Osteocyte (in vitro differentiated cells): ENCODE measurements at regions not wholly inside any gene's neighbourhood (a gene's known extent, or its start where the extent isn't known, plus 50 kb on each side); places are given as distances from the start of the nearest gene placed in this dataset.

Source experiments
- DNase-seq: peaks from one replicate; pipeline ENCODE4 v3.0.0; 2021; ENCODE audit warnings: mixed read lengths; ENCODE audit not compliant: unreplicated experiment; ENCODE audit errors: extremely low spot score
- H3K27ac Mint-ChIP-seq: one replicate; pipeline ENCODE4 v1.8.0; 2021; ENCODE audit warnings: mild to moderate bottlenecking, mixed read lengths; ENCODE audit not compliant: unreplicated experiment
- H3K27me3 Mint-ChIP-seq: one replicate; pipeline ENCODE4 v1.8.0; 2021; ENCODE audit warnings: mixed read lengths; ENCODE audit not compliant: unreplicated experiment
- H3K36me3 Mint-ChIP-seq: one replicate; pipeline ENCODE4 v1.8.0; 2021; ENCODE audit warnings: mixed read lengths; ENCODE audit not compliant: unreplicated experiment
- H3K4me1 Mint-ChIP-seq: one replicate; pipeline ENCODE4 v1.8.0; 2021; ENCODE audit warnings: mixed read lengths; ENCODE audit not compliant: unreplicated experiment
- H3K4me3 Mint-ChIP-seq: one replicate; pipeline ENCODE4 v1.8.0; 2021; ENCODE audit warnings: mild to moderate bottlenecking, moderate library complexity, mixed read lengths; ENCODE audit not compliant: unreplicated experiment
- H3K9me3 Mint-ChIP-seq: one replicate; pipeline ENCODE4 v1.8.0; 2021; ENCODE audit warnings: mixed read lengths; ENCODE audit not compliant: unreplicated experiment
- TF ChIP-seq, protein P1 (sequence below): fragments of 200-600 bp; sonication (generic); IDR thresholded peaks from 2 replicates; pipeline ENCODE4 v1.5.0; 2021; ENCODE audit warnings: antibody characterized with exemption, mild to moderate bottlenecking, moderate library complexity

DNA sequence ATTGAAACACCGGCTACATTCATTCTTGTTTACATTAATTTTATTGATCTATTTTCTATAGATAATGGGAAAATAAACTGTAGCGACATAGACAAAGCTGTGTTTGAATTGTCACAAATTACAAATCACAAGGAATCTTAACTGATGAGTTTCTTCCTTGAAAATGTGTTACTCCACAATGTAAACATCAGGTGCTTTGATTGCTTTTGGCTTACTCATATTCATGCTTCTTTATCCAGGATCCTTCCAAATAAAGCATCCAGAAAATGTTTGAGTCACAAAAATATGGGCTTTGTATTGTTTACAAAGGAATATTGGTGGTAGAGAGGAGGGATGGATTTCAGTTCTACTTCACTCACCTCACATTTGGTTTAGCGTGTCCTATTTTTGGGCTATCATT is 64.0 kb downstream of the BMP2 start:
- DNase-seq, result no peak
- Mint-ChIP-seq H3K9me3 (no peaks in the 10 kb centered on the region), H3K36me3 (no peaks in the 10 kb centered on the region), H3K27ac (no peak overlapping the region), H3K27me3 (peaks cover 14% of the 10 kb centered on the region), H3K4me3 (no peak overlapping the region), H3K4me1 (no peaks in the 10 kb centered on the region)
- TF ChIP-seq, protein P1, sequence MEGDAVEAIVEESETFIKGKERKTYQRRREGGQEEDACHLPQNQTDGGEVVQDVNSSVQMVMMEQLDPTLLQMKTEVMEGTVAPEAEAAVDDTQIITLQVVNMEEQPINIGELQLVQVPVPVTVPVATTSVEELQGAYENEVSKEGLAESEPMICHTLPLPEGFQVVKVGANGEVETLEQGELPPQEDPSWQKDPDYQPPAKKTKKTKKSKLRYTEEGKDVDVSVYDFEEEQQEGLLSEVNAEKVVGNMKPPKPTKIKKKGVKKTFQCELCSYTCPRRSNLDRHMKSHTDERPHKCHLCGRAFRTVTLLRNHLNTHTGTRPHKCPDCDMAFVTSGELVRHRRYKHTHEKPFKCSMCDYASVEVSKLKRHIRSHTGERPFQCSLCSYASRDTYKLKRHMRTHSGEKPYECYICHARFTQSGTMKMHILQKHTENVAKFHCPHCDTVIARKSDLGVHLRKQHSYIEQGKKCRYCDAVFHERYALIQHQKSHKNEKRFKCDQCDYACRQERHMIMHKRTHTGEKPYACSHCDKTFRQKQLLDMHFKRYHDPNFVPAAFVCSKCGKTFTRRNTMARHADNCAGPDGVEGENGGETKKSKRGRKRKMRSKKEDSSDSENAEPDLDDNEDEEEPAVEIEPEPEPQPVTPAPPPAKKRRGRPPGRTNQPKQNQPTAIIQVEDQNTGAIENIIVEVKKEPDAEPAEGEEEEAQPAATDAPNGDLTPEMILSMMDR, result no peak

DNA sequence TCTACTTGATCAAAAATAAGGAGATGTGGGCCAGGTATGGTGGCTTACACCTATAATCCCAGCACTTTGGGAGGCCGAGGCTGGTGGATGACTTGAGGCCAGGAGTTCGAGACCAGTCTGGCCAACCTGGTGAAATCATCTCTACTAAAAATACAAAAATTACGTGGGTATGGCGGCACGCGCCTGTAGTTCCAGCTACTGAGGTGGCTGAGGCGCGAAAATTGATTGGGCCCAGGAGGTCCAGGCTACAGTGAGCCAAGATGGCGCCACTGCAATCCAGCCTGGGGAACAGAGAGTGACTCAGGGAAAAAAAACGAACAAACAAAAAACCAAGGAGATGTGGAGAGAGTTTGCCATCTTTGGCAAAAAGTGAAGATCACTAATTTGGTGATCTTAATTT is 65.3 kb downstream of the BMP2 start:
- Mint-ChIP-seq H3K4me3 (no peak overlapping the region), H3K36me3 (no peaks in the 10 kb centered on the region), H3K9me3 (no peaks in the 10 kb centered on the region), H3K4me1 (no peaks in the 10 kb centered on the region), H3K27me3 (peaks cover 11% of the 10 kb centered on the region), H3K27ac (no peak overlapping the region)
- TF ChIP-seq, protein P1, result no peak
- DNase-seq, result no peak

DNA sequence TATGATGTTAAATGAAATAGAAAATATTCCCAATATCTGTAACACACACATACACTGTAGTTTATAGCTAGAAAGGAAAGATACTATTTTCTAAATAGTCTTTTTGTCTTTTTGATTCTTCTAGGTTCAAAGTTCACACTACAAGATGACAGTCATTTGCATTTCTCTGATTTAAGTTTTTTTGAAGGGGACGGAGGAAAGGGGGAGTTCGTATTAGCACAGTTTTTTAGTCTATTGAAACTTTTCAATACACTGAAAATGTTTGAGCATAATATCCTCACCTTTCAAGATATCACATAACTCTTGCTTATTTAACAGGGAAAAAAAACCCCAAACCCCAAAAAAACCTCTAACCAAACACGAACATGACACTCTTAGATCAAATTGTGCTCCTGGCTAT is 68.1 kb downstream of the BMP2 start:
- Mint-ChIP-seq H3K4me3 (no peak overlapping the region), H3K27ac (no peak overlapping the region), H3K36me3 (no peaks in the 10 kb centered on the region), H3K27me3 (peaks cover 17% of the 10 kb centered on the region), H3K4me1 (no peaks in the 10 kb centered on the region), H3K9me3 (no peaks in the 10 kb centered on the region)
- TF ChIP-seq, protein P1, result no peak
- DNase-seq, result no peak

DNA sequence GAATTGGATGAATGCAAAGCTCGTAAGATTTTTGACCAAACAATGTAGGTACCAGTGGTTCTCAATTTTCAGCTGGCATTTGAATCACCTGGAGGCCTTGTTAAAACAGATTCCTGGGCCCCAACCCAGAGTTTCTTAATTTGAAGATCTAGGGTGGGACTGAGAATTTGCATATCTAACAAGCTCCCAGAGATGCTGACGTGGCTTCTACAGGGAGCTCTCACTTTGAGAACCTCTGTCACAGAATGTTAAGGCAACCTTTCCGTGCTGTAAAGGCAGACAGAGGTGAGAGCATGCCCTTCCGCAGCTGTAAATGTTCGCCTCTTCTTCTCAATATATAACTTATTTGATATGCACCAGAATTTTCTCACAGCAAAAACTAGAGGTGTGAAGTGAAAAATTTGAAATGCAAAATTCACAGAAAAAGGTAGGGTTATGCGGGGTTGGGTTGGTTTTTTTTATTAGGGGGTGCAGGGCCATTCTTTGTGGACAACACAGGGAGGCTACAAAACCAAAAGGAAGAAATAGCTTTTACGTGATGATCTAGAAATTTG is 69.4 kb downstream of the BMP2 start:
- no peak for DNase-seq
- Mint-ChIP-seq H3K27me3 (peaks cover 22% of the 10 kb centered on the region), H3K27ac (no peak overlapping the region)

DNA sequence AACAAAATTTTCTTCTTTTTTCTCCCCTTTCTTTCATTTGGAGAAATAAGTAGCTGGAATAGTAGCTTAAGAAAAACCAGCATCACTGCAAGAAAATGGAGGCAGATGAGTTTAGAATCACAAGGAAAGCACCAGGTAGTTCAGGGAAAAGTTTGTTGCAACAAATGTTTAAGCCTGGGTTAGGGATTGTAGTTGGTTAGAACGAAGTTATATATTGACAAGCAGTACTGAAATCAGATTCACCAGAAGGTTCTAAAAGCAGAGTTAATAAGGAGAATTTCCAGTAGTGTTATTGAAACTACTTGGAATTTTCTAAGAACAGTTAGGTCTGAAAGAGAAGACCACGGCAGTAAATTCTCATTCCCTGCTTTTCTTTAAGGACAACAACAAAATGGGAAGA is 70.2 kb downstream of the BMP2 start:
- TF ChIP-seq, protein P1, result no peak
- H3K4me3 Mint-ChIP-seq, result no peak overlapping the region
- no peak for DNase-seq
- H3K9me3 Mint-ChIP-seq, result no peaks in the 10 kb centered on the region
- H3K27me3 Mint-ChIP-seq, result peaks cover 26% of the 10 kb centered on the region
- H3K4me1 Mint-ChIP-seq, result no peaks in the 10 kb centered on the region
- H3K36me3 Mint-ChIP-seq, result no peaks in the 10 kb centered on the region
- no peak overlapping the region for H3K27ac Mint-ChIP-seq

More for the DNA sequence above, 69.4 kb downstream of the BMP2 start:
- Mint-ChIP-seq H3K9me3 (no peaks in the 10 kb centered on the region), H3K4me3 (no peak overlapping the region), H3K36me3 (no peaks in the 10 kb centered on the region), H3K4me1 (no peaks in the 10 kb centered on the region)
- TF ChIP-seq, protein P1, result no peak
